Mammary epithelial cell (primary cell): ENCODE measurements at regions not wholly inside any gene's neighbourhood (a gene's known extent, or its start where the extent isn't known, plus 50 kb on each side); places are given as distances from the start of the nearest gene placed in this dataset.

Experiments used
- EZH2 ChIP-seq: IDR thresholded peaks from 2 replicates; pipeline ENCODE4 v1.6.1; 2012; ENCODE audit warnings: low read length, inconsistent platforms, borderline replicate concordance
- TF ChIP-seq, protein P1 (sequence below), 2 donors: IDR thresholded peaks in 1 of 2; conservative IDR thresholded peaks in 1 of 2; 2 replicates each; pipeline ENCODE4 v1.5.1; 2011 to 2012; ENCODE audit warnings: inconsistent platforms in 2 of 2, low read length in 2 of 2, mild to moderate bottlenecking in 2 of 2, control low read depth in 1 of 2, low read depth in 1 of 2; ENCODE audit not compliant: insufficient read depth in 1 of 2; ENCODE audit errors: extremely low read depth in 1 of 2

DNA sequence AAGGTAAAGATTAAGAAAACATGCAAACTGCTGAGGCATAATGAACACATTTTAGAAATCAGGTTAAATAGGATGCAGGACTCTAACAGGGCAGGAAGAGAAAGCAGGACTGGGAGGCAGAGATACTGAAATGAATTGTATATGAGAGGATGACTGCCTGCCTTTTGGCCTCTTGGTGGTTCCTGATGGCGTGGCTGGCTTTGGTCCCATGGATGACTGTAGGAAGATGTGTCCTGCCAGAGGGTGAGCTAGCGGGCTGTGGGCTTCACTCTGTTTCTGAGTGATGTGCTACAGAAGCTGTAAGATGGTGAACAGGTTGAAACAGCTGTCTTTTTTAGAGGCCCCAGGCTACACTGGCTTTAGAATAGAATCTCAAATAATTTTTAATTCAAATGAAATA, 517.0 kb downstream of the SLC4A3 start:
- TF ChIP-seq, protein P1, sequence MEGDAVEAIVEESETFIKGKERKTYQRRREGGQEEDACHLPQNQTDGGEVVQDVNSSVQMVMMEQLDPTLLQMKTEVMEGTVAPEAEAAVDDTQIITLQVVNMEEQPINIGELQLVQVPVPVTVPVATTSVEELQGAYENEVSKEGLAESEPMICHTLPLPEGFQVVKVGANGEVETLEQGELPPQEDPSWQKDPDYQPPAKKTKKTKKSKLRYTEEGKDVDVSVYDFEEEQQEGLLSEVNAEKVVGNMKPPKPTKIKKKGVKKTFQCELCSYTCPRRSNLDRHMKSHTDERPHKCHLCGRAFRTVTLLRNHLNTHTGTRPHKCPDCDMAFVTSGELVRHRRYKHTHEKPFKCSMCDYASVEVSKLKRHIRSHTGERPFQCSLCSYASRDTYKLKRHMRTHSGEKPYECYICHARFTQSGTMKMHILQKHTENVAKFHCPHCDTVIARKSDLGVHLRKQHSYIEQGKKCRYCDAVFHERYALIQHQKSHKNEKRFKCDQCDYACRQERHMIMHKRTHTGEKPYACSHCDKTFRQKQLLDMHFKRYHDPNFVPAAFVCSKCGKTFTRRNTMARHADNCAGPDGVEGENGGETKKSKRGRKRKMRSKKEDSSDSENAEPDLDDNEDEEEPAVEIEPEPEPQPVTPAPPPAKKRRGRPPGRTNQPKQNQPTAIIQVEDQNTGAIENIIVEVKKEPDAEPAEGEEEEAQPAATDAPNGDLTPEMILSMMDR (conservative IDR thresholded peaks at IDR 0.05 in 1 of 2, IDR thresholded peaks at IDR 0.05 in 1 of 2; ENCODE audit: extremely low read depth in 1 of 2, insufficient read depth in 1 of 2, low read depth in 1 of 2, low read length in 2 of 2), result no peak
- no peak for TF ChIP-seq EZH2
